ENCODE measurements at regions not wholly inside any gene's neighbourhood (a gene's known extent, or its start where the extent isn't known, plus 50 kb on each side); places are given as distances from the start of the nearest gene placed in this dataset.
"Not testable (repeated sequence)": the region's sequence is repeated elsewhere in the genome, so short reads cannot be mapped to it uniquely, and the experiment has no call there.

DNA sequence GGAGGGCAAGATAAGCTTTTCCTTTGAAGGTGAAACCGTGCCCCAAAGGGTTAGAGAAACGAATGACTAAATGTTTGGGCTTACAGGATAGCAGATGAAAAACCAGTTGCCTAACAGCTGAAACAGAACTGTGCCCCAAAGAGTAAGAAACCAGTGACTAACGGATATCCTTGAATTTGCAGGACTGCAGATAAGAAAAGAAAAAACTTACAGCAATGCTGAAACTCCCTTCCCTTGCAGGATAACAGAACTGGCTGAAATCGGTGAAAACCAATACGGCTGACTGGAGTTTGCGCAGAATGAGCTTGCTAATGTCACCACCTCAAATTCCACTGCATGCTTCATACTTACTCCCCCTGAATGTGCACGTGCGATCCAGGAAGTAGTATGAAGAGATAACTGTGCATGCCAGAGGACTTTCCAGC lies 175.2 kb upstream of the NLRP1 start:
- no peaks in the 10 kb centered on the region for H3K36me3 ChIP-seq
- no peak overlapping the region for H3K4me3 ChIP-seq
- TF ChIP-seq Cebpa-rat (IDR thresholded peaks at IDR 0.05), result no peak
- no peaks in the 10 kb centered on the region for H3K27me3 ChIP-seq
- H4K20me1 ChIP-seq, result no peaks in the 10 kb centered on the region
- H3K9me3 ChIP-seq, result no peaks in the 10 kb centered on the region
- no peak overlapping the region for H3K4me2 ChIP-seq
- no peaks in the 10 kb centered on the region for H3K4me1 ChIP-seq
- H3K27ac ChIP-seq, result no peak overlapping the region
- no peak overlapping the region for H3K9ac ChIP-seq

DNA sequence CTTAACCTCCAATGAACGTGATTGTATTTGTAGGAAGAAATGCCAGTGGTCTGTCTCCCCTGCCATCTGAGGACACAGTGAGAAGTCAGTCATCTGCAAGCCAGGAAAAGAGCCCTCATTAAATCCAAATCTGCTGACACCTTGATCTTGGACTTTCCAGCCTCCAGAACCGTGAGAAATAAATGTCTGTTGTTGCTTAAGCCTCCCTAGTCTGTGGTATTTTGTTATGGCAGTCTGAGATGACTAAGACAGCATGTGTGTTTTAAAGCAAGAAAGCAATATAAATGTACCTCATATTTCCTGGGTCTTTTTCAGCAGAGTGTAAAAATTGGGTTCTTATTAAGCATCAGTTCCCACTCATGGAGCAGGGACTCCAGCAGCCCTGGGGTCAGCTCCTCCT lies 177.9 kb upstream of the NLRP1 start:
- H3K9ac ChIP-seq, result no peak overlapping the region
- no peak overlapping the region for H3K4me3 ChIP-seq
- no peak for TF ChIP-seq Cebpa-rat (IDR thresholded peaks at IDR 0.05)
- no peaks in the 10 kb centered on the region for H3K27me3 ChIP-seq
- H3K36me3 ChIP-seq, result no peaks in the 10 kb centered on the region
- H3K4me2 ChIP-seq, result no peak overlapping the region
- H4K20me1 ChIP-seq, result no peaks in the 10 kb centered on the region
- H3K4me1 ChIP-seq, result no peaks in the 10 kb centered on the region
- H3K9me3 ChIP-seq, result no peaks in the 10 kb centered on the region
- H3K27ac ChIP-seq, result no peak overlapping the region

- H4K20me1 ChIP-seq, result no peaks in the 10 kb centered on the region
- no peaks in the 10 kb centered on the region for H3K27me3 ChIP-seq
- no peaks in the 10 kb centered on the region for H3K36me3 ChIP-seq
- no peak for TF ChIP-seq Cebpa-rat (IDR thresholded peaks at IDR 0.05)
- H3K27ac ChIP-seq, result no peak overlapping the region
- no peaks in the 10 kb centered on the region for H3K4me1 ChIP-seq
- H3K4me2 ChIP-seq, result no peak overlapping the region
- H3K9ac ChIP-seq, result no peak overlapping the region
- H3K4me3 ChIP-seq, result no peak overlapping the region
- no peaks in the 10 kb centered on the region for H3K9me3 ChIP-seq
These were observed 179.4 kb upstream of the NLRP1 start for GRCh38 chr17:5763595-5764306.

DNA sequence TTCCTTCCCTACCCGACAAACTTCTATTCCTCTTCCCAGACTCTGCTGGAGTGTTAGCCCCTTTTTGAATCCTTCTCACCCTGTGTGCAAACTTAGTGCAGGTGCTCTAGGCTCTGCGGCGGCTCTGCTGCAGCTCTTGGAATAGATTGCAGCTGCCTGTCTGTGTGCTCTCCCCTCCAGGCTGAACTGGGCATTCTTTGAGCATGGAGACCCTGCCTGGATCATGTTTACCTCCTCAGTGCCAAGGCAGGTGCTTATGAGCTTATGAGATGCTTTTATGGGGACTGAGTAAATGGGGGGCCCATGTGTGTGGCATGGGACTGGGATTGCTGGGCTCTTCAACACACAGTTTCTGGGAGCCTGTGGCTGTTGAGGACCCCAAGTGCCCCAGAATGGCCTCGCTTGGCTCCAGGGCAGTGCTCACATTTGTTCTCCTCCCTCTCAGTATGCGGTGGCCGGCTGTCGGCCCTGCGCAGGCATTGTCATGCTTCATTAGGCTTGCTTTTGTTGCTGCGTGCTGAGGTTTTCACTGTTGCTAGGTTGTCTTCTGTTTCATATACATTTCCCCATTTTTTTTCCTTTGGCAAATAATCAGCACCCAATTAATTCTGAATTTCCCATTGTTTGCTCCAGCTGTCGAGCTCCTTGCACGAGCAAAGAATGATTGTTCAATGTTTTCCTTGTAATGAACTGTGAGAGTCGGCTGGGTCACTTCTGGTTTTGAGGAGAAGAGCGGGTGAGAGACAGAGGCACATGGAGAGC lies 185.5 kb upstream of the NLRP1 start:
- Histone ChIP-seq H4K20me1 (no peaks in the 10 kb centered on the region), H3K9ac (no peak overlapping the region), H3K27me3 (no peaks in the 10 kb centered on the region), H3K9me3 (no peaks in the 10 kb centered on the region), H3K4me2 (peak overlapping the region; percentile 52), H3K36me3 (no peaks in the 10 kb centered on the region), H3K4me1 (peaks cover 15% of the 10 kb centered on the region), H3K27ac (no peak overlapping the region), H3K4me3 (no peak overlapping the region)
- TF ChIP-seq Cebpa-rat (IDR thresholded peaks at IDR 0.05), result no peak

DNA sequence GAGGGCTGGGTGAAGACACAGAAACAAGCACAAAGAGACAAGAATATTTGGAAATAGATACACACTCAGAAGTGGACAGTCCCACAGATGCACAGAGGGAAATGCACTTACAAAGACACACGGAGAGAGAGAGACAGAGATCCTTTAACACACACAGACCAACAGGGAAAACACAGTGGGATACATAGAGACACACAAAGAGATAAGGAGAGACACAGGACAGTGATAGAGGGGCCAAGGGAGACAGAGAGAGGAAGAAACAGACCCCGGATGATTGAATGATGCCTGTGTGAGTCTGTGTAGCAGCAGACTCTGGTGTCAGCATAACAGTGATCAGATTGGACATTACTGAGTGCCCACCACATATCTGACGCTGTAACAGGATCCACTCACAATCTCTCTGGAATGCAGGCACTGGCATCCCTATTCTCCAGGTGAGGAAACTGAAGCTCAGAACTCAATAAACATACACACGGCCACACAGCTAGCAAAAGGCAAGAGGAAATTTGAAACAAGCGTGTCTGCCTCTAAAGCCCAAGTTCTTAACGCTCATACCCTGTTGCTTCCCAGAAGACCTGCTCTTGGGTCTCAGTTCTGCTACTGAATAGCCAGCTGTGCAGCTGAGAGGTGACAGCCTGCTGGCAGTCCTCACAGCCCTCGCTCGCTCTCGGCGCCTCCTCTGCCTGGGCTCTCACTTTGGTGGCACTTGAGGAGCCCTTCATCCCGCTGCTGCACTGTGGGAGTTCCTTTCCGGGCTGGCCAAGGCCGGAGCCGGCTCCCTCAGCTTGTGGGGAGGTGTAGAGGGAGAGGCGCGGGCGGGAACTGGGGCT lies 186.3 kb upstream of the NLRP1 start:
- Histone ChIP-seq H3K4me3 (no peak overlapping the region), H3K4me1 (peaks cover 15% of the 10 kb centered on the region), H3K36me3 (no peaks in the 10 kb centered on the region), H3K27me3 (no peaks in the 10 kb centered on the region), H4K20me1 (no peaks in the 10 kb centered on the region), H3K9me3 (no peaks in the 10 kb centered on the region), H3K4me2 (peak overlapping the region; percentile 5; the same call in 1 of the 2 replicates), H3K27ac (no peak overlapping the region), H3K9ac (no peak overlapping the region)
- TF ChIP-seq Cebpa-rat (IDR thresholded peaks at IDR 0.05), result no peak

DNA sequence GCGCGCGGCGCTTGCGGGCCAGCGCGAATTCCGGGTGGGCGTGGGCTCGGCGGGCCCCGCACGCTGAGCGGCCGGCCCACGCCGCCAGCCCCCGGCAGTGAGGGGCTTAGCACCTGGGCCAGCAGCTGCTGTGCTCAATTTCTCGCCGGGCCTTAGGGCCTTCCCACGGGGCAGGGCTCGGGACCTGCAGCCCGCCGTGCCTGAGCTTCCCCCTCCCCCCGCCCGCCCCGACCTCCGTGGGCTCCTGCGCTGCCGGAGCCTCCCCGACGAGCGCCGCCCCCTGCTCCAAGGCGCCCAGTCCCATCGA lies 186.9 kb upstream of the NLRP1 start:
- not testable (repeated sequence) for H3K36me3 ChIP-seq, H3K4me3 ChIP-seq

DNA sequence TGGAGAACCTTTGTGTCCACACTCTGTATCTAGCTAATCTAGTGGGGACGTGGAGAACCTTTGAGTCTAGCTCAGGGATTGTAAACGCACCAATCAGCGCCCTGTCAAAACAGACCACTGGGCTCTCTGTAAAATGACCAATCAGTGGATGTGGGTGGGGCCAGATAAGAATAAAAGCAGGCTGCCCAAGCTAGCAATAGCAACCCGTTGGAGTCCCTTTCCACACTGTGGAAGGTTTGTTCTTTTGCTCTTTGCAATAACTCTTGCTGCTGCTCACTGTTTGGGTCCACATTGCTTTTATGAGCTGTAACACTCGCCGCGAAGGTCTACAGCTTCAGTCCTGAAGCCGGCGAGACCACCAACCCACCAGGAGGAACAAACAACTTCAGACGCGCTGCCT lies 187.7 kb upstream of the NLRP1 start:
- not testable (repeated sequence) for H3K27ac ChIP-seq, H3K36me3 ChIP-seq, H3K9me3 ChIP-seq, H3K9ac ChIP-seq, H3K27me3 ChIP-seq, H3K4me2 ChIP-seq, H3K4me3 ChIP-seq, H4K20me1 ChIP-seq
- H3K4me1 ChIP-seq, result peaks cover 22% of the 10 kb centered on the region

More for the DNA sequence above, 186.9 kb upstream of the NLRP1 start:
- H3K4me2 ChIP-seq, H3K9ac ChIP-seq, H3K9me3 ChIP-seq, H4K20me1 ChIP-seq, H3K27ac ChIP-seq, H3K27me3 ChIP-seq: not testable (repeated sequence)
- H3K4me1 ChIP-seq, result peaks cover 19% of the 10 kb centered on the region

DNA sequence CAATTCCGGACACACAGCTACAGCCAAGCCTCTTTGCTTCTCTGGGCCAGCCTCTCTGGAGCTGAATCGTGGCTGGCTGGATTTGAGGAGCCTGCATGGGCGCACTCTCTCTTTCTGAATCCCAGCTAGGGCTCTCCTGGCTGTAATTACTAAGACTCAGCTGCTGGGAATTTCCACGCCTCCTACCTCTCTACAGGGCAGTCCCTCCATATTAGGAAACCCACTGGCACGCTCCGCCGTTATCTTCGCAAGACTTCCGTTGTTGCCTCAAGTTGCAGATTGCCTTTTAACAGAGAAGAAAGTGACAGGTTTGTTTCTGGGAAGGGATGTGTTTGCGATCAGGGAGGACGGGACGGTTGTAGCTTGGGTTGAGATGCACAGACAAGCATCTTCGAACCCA lies 188.4 kb upstream of the NLRP1 start:
- TF ChIP-seq Cebpa-rat (IDR thresholded peaks at IDR 0.05), result no peak
- no peak overlapping the region for H3K4me3 ChIP-seq
- no peak overlapping the region for H3K9ac ChIP-seq
- H3K36me3 ChIP-seq, result no peaks in the 10 kb centered on the region
- H3K4me2 ChIP-seq, result no peak overlapping the region
- H3K27me3 ChIP-seq, result no peaks in the 10 kb centered on the region
- H4K20me1 ChIP-seq, result no peaks in the 10 kb centered on the region
- no peaks in the 10 kb centered on the region for H3K9me3 ChIP-seq
- H3K27ac ChIP-seq, result no peak overlapping the region
- H3K4me1 ChIP-seq, result peaks cover 22% of the 10 kb centered on the region

DNA sequence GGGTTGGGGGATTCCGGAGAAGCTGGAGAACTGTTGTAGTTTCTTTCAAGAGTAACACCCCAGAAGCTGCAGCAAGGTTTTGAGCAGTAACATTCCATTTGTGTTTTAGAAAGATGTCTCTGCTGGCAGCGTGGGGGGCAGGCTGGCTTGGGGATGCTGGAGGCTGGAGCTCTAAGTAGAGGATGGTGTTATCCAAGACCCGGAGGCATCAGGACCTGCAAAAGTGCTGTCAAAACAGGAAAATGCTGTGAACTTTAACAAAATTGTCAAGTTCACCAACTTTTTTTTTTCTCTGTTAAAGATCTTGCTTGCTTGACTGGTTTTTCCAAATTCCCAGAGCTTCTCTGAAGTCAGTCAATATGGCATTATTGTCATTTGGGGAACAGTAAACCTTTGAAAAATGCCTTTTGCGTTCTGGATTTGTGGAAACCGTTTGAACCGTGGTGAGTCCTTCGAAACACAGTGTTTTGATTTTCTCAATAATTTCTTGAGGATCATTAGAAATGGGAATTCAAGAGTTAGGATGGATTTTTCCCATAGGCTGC lies 189.6 kb upstream of the NLRP1 start:
- no peaks in the 10 kb centered on the region for H3K27me3 ChIP-seq
- H3K9me3 ChIP-seq, result no peaks in the 10 kb centered on the region
- no peak overlapping the region for H3K4me2 ChIP-seq
- no peak overlapping the region for H3K27ac ChIP-seq
- H4K20me1 ChIP-seq, result no peaks in the 10 kb centered on the region
- no peaks in the 10 kb centered on the region for H3K36me3 ChIP-seq
- TF ChIP-seq Cebpa-rat (IDR thresholded peaks at IDR 0.05), result no peak
- H3K4me3 ChIP-seq, result no peak overlapping the region
- H3K9ac ChIP-seq, result no peak overlapping the region
- peaks cover 22% of the 10 kb centered on the region for H3K4me1 ChIP-seq

GRCh38 chr17:5775098-5775497 lies 190.8 kb upstream of the NLRP1 start:
- no peaks in the 10 kb centered on the region for H3K9me3 ChIP-seq
- no peaks in the 10 kb centered on the region for H3K27me3 ChIP-seq
- TF ChIP-seq Cebpa-rat (IDR thresholded peaks at IDR 0.05), result no peak
- no peak overlapping the region for H3K4me3 ChIP-seq
- no peaks in the 10 kb centered on the region for H3K36me3 ChIP-seq
- H3K9ac ChIP-seq, result no peak overlapping the region
- H3K4me1 ChIP-seq, result peaks cover 12% of the 10 kb centered on the region
- H4K20me1 ChIP-seq, result no peaks in the 10 kb centered on the region
- H3K27ac ChIP-seq, result no peak overlapping the region
- H3K4me2 ChIP-seq, result no peak overlapping the region
